ENCODE measurements at regions not wholly inside any gene's neighbourhood (a gene's known extent, or its start where the extent isn't known, plus 50 kb on each side); places are given as distances from the start of the nearest gene placed in this dataset.

DNA sequence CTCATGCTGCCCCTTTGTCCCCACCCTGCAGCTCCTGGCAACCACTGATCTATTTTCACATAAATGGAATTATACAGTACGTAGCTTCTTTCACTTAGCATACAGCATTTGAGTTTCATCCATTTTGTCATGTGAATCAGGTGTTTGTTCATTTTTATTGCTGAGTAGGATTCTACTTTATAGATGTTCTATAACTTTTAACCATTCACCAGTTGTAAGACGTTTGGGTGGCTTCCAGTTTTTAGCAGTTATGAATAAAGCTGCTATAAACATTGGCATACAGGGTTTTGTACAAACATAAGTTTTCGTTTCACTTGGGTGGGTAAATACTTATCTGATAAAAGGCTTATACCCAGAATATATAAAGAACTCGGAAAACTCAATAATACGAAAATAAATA lies 102.3 kb upstream of the KLHL13 start:
- H3K27me3 ChIP-seq (ENCODE audit: control insufficient read depth in 2 of 2, insufficient read depth in 2 of 2, low read length in 2 of 2): no peaks in the 10 kb centered on the region; a peak in 1 of 5 replicates
- no peaks in the 10 kb centered on the region for H4K20me1 ChIP-seq (replicated peaks; ENCODE audit: control insufficient read depth, insufficient read depth, low read length)
- DNase-seq (ENCODE audit: extremely low read depth in 1 of 4, low spot score in 3 of 4) (no peak), FAIRE-seq (no peak), ATAC-seq (no peak)
- no peak overlapping the region for H3K4me3 ChIP-seq
- CTCF ChIA-PET (ENCODE audit: low intra/inter-chr PET ratio): no interaction called here
- H3K79me2 ChIP-seq (ENCODE audit: control insufficient read depth, insufficient read depth, low read length): no peaks in the 10 kb centered on the region
- no peak overlapping the region for H2AFZ ChIP-seq (ENCODE audit: low read depth, low read length)
- POLR2A ChIA-PET: no interaction called here
- in situ Hi-C loops (cut with MboI) (no loop called here), intact Hi-C loops (cut with micrococcal nuclease) (no loop called here)
- WGBS (ENCODE audit: insufficient coverage, low coverage, missing lambda C conversion rate): 8% methylated on average over 5 of the region's 5 CpGs
- no peaks in the 10 kb centered on the region for H3K36me3 ChIP-seq (ENCODE audit: control insufficient read depth, insufficient read depth, low read length)
- no peaks in the 10 kb centered on the region for H3K9me1 ChIP-seq (ENCODE audit: control insufficient read depth, insufficient read depth, low read length)
- H3K4me2 ChIP-seq (ENCODE audit: insufficient read depth, low read length): no peak overlapping the region
- no peaks in the 10 kb centered on the region for H3K4me1 ChIP-seq (replicated peaks in 1 of 2; ENCODE audit: control insufficient read depth in 2 of 2, insufficient read depth in 2 of 2, low read length in 2 of 2)
- BruUV-seq (replicated peaks): no TSS peak
- no peaks in the 10 kb centered on the region for H3K9me3 ChIP-seq (replicated peaks; ENCODE audit: control insufficient read depth, insufficient read depth, low read depth, low read length)
- H3K9ac ChIP-seq (ENCODE audit: insufficient read depth in 1 of 2, low read depth in 2 of 2, low read length in 2 of 2): no peak overlapping the region
- H3K27ac ChIP-seq (ENCODE audit: extremely low read depth, low read depth, low read length): no peak overlapping the region
- TF ChIP-seq, protein P1, sequence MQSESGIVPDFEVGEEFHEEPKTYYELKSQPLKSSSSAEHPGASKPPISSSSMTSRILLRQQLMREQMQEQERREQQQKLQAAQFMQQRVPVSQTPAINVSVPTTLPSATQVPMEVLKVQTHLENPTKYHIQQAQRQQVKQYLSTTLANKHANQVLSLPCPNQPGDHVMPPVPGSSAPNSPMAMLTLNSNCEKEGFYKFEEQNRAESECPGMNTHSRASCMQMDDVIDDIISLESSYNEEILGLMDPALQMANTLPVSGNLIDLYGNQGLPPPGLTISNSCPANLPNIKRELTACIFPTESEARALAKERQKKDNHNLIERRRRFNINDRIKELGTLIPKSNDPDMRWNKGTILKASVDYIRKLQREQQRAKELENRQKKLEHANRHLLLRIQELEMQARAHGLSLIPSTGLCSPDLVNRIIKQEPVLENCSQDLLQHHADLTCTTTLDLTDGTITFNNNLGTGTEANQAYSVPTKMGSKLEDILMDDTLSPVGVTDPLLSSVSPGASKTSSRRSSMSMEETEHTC (IDR thresholded peaks at IDR 0.05): no peak
- TF ChIP-seq PHF8 (IDR thresholded peaks at IDR 0.05; ENCODE audit: borderline replicate concordance, low read length): no peak
- no peak for TF ChIP-seq CREBBP (IDR thresholded peaks at IDR 0.05; ENCODE audit: low read depth, low read length)
- TF ChIP-seq, protein P2, sequence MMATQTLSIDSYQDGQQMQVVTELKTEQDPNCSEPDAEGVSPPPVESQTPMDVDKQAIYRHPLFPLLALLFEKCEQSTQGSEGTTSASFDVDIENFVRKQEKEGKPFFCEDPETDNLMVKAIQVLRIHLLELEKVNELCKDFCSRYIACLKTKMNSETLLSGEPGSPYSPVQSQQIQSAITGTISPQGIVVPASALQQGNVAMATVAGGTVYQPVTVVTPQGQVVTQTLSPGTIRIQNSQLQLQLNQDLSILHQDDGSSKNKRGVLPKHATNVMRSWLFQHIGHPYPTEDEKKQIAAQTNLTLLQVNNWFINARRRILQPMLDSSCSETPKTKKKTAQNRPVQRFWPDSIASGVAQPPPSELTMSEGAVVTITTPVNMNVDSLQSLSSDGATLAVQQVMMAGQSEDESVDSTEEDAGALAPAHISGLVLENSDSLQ (IDR thresholded peaks at IDR 0.05): no peak
- no peak for TF ChIP-seq ZNF408 (CRISPR knock-in tag; IDR thresholded peaks at IDR 0.05; ENCODE audit: low read depth)
- TF ChIP-seq, protein P3, sequence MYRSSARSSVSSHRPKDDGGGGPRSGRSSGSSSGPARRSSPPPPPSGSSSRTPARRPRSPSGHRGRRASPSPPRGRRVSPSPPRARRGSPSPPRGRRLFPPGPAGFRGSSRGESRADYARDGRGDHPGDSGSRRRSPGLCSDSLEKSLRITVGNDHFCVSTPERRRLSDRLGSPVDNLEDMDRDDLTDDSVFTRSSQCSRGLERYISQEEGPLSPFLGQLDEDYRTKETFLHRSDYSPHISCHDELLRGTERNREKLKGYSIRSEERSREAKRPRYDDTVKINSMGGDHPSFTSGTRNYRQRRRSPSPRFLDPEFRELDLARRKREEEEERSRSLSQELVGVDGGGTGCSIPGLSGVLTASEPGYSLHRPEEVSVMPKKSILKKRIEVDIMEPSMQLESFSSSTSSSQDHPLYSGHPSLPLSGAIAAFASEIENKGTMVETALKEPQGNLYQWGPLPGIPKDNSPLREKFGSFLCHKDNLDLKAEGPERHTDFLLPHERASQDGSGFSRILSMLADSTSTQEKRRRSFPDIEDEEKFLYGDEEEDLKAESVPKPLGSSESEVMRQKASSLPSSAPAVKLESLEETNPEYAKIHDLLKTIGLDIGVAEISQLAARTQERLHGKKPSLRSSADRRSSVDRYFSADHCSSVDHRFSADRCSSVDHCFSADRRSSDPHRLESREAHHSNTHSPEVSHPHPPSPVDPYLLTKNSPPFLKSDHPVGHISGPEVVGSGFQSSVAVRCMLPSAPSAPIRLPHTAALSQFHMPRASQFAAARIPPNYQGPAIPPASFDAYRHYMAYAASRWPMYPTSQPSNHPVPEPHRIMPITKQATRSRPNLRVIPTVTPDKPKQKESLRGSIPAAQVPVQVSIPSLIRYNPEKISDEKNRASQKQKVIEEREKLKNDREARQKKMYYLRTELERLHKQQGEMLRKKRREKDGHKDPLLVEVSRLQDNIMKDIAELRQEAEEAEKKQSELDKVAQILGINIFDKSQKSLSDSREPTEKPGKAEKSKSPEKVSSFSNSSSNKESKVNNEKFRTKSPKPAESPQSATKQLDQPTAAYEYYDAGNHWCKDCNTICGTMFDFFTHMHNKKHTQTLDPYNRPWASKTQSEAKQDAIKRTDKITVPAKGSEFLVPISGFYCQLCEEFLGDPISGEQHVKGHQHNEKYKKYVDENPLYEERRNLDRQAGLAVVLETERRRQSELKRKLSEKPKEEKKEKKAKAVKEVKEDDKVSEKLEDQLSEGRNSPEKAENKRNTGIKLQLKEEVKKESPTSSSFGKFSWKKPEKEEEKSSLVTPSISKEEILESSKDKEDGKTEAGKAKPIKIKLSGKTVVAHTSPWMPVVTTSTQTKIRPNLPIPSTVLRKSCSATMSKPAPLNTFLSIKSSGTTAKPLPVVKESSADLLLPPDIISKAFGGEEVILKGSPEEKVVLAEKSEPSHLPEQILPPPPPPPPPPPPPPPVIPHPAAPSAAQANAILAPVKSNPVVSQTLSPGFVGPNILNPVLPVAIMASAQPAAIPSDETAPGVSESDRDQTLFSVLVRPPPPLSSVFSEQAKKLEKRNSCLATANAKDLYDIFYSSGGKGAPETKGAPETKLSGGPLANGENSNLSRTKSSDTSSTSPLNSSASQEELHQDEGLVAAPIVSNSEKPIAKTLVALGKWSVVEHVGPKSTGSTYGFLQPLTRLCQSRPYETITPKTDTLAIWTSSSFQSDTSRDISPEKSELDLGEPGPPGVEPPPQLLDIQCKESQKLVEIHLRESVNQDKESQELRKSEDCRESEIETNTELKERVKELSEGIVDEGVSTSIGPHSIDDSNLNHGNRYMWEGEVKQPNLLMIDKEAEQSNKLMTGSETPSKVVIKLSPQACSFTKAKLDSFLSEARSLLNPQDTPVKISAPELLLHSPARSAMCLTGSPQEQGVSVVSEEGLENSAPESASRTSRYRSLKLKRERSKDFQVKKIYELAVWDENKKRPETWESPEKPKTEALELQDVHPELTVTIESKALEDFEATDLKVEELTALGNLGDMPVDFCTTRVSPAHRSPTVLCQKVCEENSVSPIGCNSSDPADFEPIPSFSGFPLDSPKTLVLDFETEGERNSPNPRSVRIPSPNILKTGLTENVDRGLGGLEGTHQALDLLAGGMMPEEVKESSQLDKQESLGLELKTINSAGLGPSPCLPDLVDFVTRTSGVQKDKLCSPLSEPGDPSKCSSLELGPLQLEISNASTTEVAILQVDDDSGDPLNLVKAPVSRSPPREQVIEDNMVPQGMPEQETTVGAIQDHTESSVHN (IDR thresholded peaks at IDR 0.05; ENCODE audit: borderline replicate concordance in 1 of 2, low read depth in 1 of 2): no peak
- TF ChIP-seq, protein P4, sequence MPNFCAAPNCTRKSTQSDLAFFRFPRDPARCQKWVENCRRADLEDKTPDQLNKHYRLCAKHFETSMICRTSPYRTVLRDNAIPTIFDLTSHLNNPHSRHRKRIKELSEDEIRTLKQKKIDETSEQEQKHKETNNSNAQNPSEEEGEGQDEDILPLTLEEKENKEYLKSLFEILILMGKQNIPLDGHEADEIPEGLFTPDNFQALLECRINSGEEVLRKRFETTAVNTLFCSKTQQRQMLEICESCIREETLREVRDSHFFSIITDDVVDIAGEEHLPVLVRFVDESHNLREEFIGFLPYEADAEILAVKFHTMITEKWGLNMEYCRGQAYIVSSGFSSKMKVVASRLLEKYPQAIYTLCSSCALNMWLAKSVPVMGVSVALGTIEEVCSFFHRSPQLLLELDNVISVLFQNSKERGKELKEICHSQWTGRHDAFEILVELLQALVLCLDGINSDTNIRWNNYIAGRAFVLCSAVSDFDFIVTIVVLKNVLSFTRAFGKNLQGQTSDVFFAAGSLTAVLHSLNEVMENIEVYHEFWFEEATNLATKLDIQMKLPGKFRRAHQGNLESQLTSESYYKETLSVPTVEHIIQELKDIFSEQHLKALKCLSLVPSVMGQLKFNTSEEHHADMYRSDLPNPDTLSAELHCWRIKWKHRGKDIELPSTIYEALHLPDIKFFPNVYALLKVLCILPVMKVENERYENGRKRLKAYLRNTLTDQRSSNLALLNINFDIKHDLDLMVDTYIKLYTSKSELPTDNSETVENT (CRISPR knock-in tag; IDR thresholded peaks at IDR 0.05): no peak
- no peak for TF ChIP-seq CXXC5 (CRISPR knock-in tag; IDR thresholded peaks at IDR 0.05)
- no peak for TF ChIP-seq ZNF253 (CRISPR knock-in tag; conservative IDR thresholded peaks at IDR 0.05)
- TF ChIP-seq PCBP1 (IDR thresholded peaks at IDR 0.05; ENCODE audit: low read depth, low read length, poor library complexity, severe bottlenecking): no peak
